H1 (cell line): ENCODE measurements at regions not wholly inside any gene's neighbourhood (a gene's known extent, or its start where the extent isn't known, plus 50 kb on each side); places are given as distances from the start of the nearest gene placed in this dataset.

Source experiments
- BRCA1 ChIP-seq: IDR thresholded peaks from 2 replicates; pipeline ENCODE4 v1.6.1; 2012; ENCODE audit warnings: low read depth, low read length, improper control_type of control experiment
- EP300 ChIP-seq, 2 experiments: IDR thresholded peaks; 1 replicate in 1 of 2; 2 replicates in 1 of 2; pipeline ENCODE4 v1.6.1; 2011 to 2012; ENCODE audit warnings: low read depth in 2 of 2, low read length in 2 of 2, mild to moderate bottlenecking in 2 of 2, borderline replicate concordance in 1 of 2, inconsistent platforms in 1 of 2, moderate library complexity in 1 of 2
- EZH2 ChIP-seq: fragments of 200-600 bp; sonication (generic); IDR thresholded peaks from 2 replicates; pipeline ENCODE4 v1.7.1; 2012; ENCODE audit warnings: low read depth, mild to moderate bottlenecking, moderate library complexity, low read length, inconsistent platforms; ENCODE audit not compliant: severe bottlenecking
- SAP30 ChIP-seq: fragments of 300-600 bp; sonication (generic); IDR thresholded peaks from 2 replicates; pipeline ENCODE4 v1.7.1; 2012; ENCODE audit warnings: low read length, moderate library complexity, mild to moderate bottlenecking, inconsistent platforms; ENCODE audit not compliant: insufficient read depth, insufficient replicate concordance
- SRF ChIP-seq: IDR thresholded peaks from 2 replicates; pipeline ENCODE4 v1.6.1; 2011; ENCODE audit warnings: mild to moderate bottlenecking, low read depth, low read length, moderate library complexity
- TF ChIP-seq, protein P1 (sequence below): IDR thresholded peaks from 2 replicates; pipeline ENCODE4 v1.6.1; 2011; ENCODE audit warnings: low read depth, mild to moderate bottlenecking, low read length; ENCODE audit not compliant: insufficient read depth

DNA sequence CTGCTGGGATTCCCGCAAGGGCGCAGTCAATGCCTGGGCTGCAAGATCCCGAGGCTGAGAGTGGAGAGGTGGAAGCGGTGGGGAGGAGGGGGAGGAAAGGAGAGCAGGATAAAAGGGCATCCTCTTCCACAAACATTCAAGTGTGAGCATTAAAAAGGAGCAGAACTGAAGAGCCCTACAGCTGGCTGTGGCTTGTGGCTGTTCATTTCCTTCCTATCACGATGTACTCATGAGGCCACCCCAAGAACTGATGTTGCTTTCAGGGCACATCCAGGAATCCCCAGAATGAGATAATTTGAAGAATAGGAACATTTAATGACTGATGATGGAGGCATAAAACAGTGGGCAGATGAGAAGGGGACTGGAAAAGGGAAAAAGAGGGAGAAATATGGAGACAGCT, 230.8 kb upstream of the SMIM21 start (continued):
- no peak for TF ChIP-seq SAP30
- TF ChIP-seq EZH2: no peak
- TF ChIP-seq EP300 (IDR thresholded peaks at IDR 0.05; ENCODE audit: borderline replicate concordance in 1 of 2, low read depth in 2 of 2, low read length in 2 of 2): no peak
- TF ChIP-seq, protein P1, sequence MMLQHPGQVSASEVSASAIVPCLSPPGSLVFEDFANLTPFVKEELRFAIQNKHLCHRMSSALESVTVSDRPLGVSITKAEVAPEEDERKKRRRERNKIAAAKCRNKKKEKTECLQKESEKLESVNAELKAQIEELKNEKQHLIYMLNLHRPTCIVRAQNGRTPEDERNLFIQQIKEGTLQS: no peak
- TF ChIP-seq BRCA1: no peak
- no peak for TF ChIP-seq SRF
- TF ChIP-seq, all 59 proteins: peak for 0
